ENCODE measurements at regions not wholly inside any gene's neighbourhood (a gene's known extent, or its start where the extent isn't known, plus 50 kb on each side); places are given as distances from the start of the nearest gene placed in this dataset.

- TF ChIP-seq CHD7 (IDR thresholded peaks at IDR 0.05; ENCODE audit: insufficient replicate concordance, low read length) (no peak), SP2 (IDR thresholded peaks at IDR 0.05; ENCODE audit: low read length) (no peak)
Measured at GRCh38 chr9:113775749-113776148, 100.4 kb upstream of the ZNF618 start (continued).
